NCI-H510A treated with DMSO at 0.1 percent for 48 hours (cell line): ENCODE measurements at regions not wholly inside any gene's neighbourhood (a gene's known extent, or its start where the extent isn't known, plus 50 kb on each side); places are given as distances from the start of the nearest gene placed in this dataset.

ENCODE experiments used
- DNase-seq: peaks from one replicate; lab custom pipeline; 2025; lab: John Stamatoyannopoulos, UW

GRCh38 chr7:116083796-116084195 lies 53.2 kb upstream of the TFEC start:
- DNase-seq = no peak

- no peak for DNase-seq
Observed at GRCh38 chr7:116086547-116087045, 56.0 kb upstream of the TFEC start.

- DNase-seq = no peak
Observed at GRCh38 chr7:116087291-116087690, 56.7 kb upstream of the TFEC start.

- no peak for DNase-seq
Observed at GRCh38 chr7:116087984-116088383, 57.4 kb upstream of the TFEC start.

- no peak for DNase-seq
Observed at GRCh38 chr7:116089293-116089692, 58.7 kb upstream of the TFEC start.

- DNase-seq = no peak
Observed at GRCh38 chr7:116093516-116094301, 63.1 kb upstream of the TFEC start.

GRCh38 chr7:116095396-116095795 lies 64.8 kb upstream of the TFEC start:
- no peak for DNase-seq

- DNase-seq = no peak
Observed at GRCh38 chr7:116097365-116098009, 66.9 kb upstream of the TFEC start.

GRCh38 chr7:116098175-116098574 lies 67.6 kb upstream of the TFEC start:
- no peak for DNase-seq

- no peak for DNase-seq
Observed at GRCh38 chr7:116100626-116101025, 70.1 kb upstream of the TFEC start.

- DNase-seq = no peak
Observed at GRCh38 chr7:116101704-116102103, 71.1 kb upstream of the TFEC start.

GRCh38 chr7:116111475-116111874 lies 80.9 kb upstream of the TFEC start:
- no peak for DNase-seq

- DNase-seq = no peak
Observed at GRCh38 chr7:116113310-116113709, 82.7 kb upstream of the TFEC start.

- no peak for DNase-seq
Observed at GRCh38 chr7:116120839-116121238, 89.5 kb upstream of the TES start.

GRCh38 chr7:116122972-116123595 lies 87.3 kb upstream of the TES start:
- DNase-seq = peak; percentile 1

- DNase-seq = no peak
Observed at GRCh38 chr7:116128139-116128538, 82.2 kb upstream of the TES start.

GRCh38 chr7:116135306-116135705 lies 75.0 kb upstream of the TES start:
- no peak for DNase-seq

GRCh38 chr7:116138202-116138801 lies 72.0 kb upstream of the TES start:
- DNase-seq = peak; percentile 39

GRCh38 chr7:116139007-116139406 lies 71.3 kb upstream of the TES start:
- no peak for DNase-seq

- no peak for DNase-seq
Observed at GRCh38 chr7:116139807-116140206, 70.5 kb upstream of the TES start.

GRCh38 chr7:116142374-116142773 lies 68.0 kb upstream of the TES start:
- no peak for DNase-seq

GRCh38 chr7:116142850-116143249 lies 67.5 kb upstream of the TES start:
- DNase-seq = no peak
